Activated CD4-positive, CD25-positive, alpha-beta regulatory T cell treated with anti-CD3 and anti-CD28 coated beads, Interleukin-2, amount 50 U/mL, for 16 hours (primary cell): ENCODE measurements at regions not wholly inside any gene's neighbourhood (a gene's known extent, or its start where the extent isn't known, plus 50 kb on each side); places are given as distances from the start of the nearest gene placed in this dataset.
"Not testable (repeated sequence)": the region's sequence is repeated elsewhere in the genome, so short reads cannot be mapped to it uniquely, and the experiment has no call there.

Experiments
- DNase-seq: peaks from one replicate; pipeline ENCODE4 v3.0.0-alpha.2; 2020; ENCODE audit warnings: low read depth, low spot score

- peak; percentile 25 for DNase-seq
Measured at GRCh38 chr2:136327162-136327852, 209.4 kb upstream of the CXCR4 start.

- no peak for DNase-seq
Measured at GRCh38 chr2:136325844-136326331, 207.9 kb upstream of the CXCR4 start.

GRCh38 chr2:136324966-136325365 is 207.0 kb upstream of the CXCR4 start:
- DNase-seq: no peak

- DNase-seq: no peak
Measured at GRCh38 chr2:136323935-136324334, 206.0 kb upstream of the CXCR4 start.

- no peak for DNase-seq
Measured at GRCh38 chr2:136323195-136323594, 205.2 kb upstream of the CXCR4 start.

- DNase-seq: no peak
Measured at GRCh38 chr2:136322428-136322827, 204.5 kb upstream of the CXCR4 start.

GRCh38 chr2:136319651-136320050 is 201.7 kb upstream of the CXCR4 start:
- DNase-seq: no peak

- no peak for DNase-seq
Measured at GRCh38 chr2:136319237-136319636, 201.3 kb upstream of the CXCR4 start.

- DNase-seq: no peak
Measured at GRCh38 chr2:136314240-136314639, 196.3 kb upstream of the CXCR4 start.

- DNase-seq: not testable (repeated sequence)
Measured at GRCh38 chr2:136312568-136312967, 194.6 kb upstream of the CXCR4 start.

- DNase-seq: no peak
Measured at GRCh38 chr2:136310797-136311603, 193.1 kb upstream of the CXCR4 start.

GRCh38 chr2:136310005-136310495 is 192.1 kb upstream of the CXCR4 start:
- DNase-seq: no peak

GRCh38 chr2:136308611-136309010 is 190.7 kb upstream of the CXCR4 start:
- DNase-seq: no peak

GRCh38 chr2:136306836-136307235 is 188.9 kb upstream of the CXCR4 start:
- DNase-seq: no peak

- no peak for DNase-seq
Measured at GRCh38 chr2:136305517-136306192, 187.7 kb upstream of the CXCR4 start.

- no peak for DNase-seq
Measured at GRCh38 chr2:136301006-136301405, 183.1 kb upstream of the CXCR4 start.

- no peak for DNase-seq
Measured at GRCh38 chr2:136298631-136299030, 180.7 kb upstream of the CXCR4 start.

- DNase-seq: no peak
Measured at GRCh38 chr2:136297994-136298393, 180.0 kb upstream of the CXCR4 start.

GRCh38 chr2:136297312-136297711 is 179.4 kb upstream of the CXCR4 start:
- no peak for DNase-seq

- no peak for DNase-seq
Measured at GRCh38 chr2:136295168-136295567, 177.2 kb upstream of the CXCR4 start.

GRCh38 chr2:136291871-136292270 is 173.9 kb upstream of the CXCR4 start:
- no peak for DNase-seq

GRCh38 chr2:136290326-136290725 is 172.4 kb upstream of the CXCR4 start:
- no peak for DNase-seq
